HCEC 1CT (cell line): ENCODE measurements at regions not wholly inside any gene's neighbourhood (a gene's known extent, or its start where the extent isn't known, plus 50 kb on each side); places are given as distances from the start of the nearest gene placed in this dataset.

ENCODE experiments used
- DNase-seq: peaks from one replicate; pipeline ENCODE4 v3.0.0-alpha.2; 2017

DNA sequence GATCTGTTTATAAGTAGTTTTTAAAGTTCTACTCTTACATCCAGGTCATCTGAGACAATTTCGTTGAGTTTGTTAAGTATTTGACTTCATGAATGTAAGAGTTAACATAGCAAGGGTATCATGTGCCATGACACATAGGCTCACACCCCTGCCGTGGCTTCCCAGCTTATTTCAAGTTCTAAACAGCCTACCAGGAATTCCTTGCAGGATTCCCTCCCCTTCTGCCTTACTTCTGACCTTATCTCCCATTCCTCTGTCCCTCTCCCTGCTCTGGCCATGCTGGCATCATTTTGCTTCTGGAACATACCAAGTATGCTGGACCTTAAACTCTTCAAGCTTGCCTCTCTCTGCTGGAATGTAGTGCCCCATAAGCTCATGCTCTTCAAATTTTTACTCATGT is 369.9 kb upstream of the PCDH7 start:
- DNase-seq = no peak

DNA sequence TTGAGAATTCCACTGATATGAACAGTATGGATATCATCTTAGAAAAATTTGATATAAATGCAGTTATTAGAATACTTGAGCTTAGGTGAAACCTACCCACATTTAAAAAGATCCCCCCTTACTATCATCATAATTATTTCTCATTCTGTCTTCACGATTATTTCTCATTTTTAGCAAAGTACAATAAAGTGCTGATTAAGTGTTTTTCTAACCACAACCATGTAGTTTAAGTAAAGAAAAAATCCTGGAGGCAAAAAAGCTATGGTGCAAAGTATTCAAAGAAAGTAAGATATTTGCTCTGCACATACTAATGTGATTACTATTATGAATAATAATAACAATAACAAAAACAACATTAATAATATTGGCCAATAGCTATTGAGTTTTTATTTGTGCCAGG is 365.6 kb upstream of the PCDH7 start:
- DNase-seq = no peak

DNA sequence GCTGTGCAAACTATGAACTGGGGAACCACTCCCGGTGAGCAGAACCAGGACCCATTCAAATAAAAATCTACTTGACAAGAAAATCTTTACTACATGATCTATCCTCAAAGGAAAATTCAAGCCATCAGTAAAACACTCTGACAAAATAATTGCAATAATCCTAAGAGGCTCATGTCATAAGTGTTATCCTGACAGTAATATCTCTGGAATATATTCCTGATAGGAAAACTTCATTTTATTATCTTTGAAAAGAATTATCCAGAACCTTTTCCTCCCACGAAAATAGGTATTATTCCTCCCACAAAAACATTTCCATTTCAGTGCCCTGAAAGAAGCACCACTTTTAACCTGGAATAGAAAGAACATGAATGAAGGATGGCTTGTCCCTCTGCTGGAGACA is 357.7 kb upstream of the PCDH7 start:
- no peak for DNase-seq

DNA sequence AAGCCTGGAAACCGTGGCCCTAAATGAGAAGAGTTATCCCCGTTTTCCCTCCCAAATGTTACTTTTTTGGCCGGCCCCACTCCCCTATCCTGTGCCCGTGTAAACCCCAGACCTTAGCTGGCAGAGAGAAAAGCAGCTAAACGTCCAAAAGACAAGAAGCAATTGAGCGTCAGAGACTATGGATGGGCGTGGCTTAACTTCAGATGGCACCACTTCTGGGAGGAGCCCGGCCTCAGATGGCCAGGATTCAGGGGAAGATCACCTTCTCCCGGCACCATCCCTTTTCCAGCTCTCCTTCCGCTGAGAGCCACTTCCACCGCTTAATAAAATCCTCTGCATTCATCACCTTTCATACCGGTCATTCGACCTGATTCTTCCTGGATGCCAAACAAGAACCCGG is 350.1 kb upstream of the PCDH7 start:
- DNase-seq = no peak

DNA sequence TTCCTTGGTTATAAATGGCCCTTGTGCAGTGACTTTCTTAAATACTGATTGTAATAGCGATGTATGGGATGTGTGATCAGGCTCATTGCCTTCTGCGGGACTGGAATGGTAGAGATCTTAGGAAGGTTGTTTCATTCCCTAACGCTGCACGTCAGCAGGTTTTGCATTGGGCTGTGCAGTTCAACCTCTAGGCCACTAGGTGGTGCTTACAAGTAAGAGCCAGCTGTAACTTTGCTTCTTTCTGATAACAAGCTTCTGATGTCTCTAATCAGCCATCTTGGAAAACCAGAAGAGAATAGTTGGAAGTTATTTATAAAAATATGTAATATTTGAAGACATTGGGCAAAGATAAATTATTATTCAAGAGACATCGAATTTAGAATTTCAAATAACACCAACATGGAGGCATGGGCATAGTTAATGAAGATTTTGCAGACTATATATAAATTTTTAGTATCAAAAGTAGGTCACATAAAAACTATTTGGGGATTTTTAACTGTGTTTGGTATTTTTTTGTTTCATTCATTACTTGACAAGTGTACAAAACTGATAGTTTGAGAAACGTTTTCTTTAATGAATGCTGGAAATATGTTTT is 339.7 kb upstream of the PCDH7 start:
- peak; percentile 41 for DNase-seq

DNA sequence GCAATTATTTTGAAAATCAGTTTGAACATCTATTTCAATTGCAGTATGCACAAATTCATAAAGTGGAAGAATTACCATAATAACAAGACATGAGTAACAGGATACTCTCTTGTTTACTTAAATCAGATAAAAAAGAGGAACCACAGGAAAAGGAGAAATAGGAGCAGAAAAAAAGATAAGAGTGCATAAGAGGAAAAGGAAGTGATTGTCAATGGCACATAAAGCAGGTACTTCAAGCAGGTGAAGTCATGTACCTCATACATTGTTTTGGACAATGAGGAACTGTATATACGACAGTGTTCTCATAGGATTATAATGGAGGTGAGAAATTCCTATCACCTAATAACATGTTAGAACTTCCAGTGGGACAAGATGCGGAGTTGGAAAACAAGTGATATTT is 334.5 kb upstream of the PCDH7 start:
- DNase-seq = no peak

DNA sequence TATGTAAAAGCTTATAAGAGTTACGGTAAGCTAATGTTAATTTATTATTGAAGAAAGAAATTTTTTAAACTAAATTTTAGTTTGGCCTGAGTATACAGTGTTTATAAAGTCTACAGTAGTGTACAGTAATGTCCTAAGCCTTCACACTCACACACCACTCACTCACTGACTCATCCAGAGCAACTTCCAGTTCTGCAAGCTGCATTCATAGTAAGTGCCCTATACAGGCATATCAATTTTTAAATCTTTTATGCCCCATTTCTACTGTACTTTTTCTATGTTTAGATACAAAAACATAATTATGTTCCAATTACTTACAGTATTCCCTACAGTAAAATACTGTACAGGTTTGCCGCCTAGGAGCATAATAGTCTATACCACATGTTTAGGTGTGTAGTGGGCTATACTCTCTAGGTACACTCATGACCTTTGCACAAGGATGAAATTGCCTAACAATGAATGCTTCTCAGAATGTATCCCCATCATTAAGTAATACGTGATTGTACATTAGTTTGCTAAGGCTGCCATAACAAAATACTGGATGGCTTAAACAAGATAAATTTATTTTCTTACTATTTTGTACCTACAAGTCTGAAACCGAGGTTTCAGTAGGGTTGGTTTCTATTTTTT is 333.8 kb upstream of the PCDH7 start:
- peak; percentile 15 for DNase-seq

DNA sequence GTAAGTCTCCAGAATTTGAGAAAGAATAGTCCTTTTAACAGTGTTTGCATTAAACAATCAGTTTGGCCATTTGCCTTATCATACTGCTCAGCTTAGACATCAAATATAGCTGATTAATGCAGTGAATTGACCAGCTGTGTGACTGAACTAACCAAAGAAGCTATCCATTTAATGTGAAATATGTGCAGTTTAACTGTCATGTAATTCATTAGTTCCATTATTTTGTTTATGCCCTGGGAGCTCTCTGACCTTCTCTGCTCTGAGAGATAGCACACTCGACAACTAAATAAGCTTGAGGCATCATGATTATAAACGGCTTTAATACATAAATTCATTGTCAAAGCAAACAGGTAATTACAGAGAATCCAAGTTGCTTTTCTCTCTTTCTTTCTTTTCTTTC is 324.3 kb upstream of the PCDH7 start:
- DNase-seq = no peak

DNA sequence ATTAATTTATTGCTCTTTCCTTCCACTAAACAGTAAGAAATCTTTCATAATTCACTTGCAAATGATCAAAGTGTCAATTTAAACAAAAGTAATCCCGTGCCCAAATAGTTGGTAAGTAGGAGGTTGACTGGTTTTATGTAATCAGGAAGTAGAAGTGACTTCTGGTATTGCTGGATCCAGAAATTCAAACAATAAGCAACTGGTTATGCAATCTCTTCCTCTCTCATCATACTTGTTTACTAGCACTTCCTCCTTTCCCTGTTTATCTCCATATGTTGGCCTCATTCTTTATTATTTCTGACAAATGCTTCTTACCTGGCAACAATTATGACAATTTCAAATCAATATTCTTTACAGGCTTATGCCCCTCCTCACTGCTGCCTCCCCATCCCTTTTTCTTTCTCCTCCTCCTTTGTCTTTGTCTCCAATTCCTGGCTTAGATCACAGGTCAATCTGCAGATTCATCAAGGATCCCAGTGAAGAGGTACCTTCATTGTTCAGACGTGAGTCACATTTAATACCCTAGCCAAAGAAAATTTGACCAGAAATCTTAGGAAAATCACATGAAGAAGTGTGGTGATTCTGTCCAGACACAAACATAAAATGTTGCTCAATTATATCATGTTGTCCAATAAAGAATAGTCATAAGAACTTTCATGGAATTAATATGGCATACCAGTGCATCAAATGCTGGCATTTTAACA is 323.2 kb upstream of the PCDH7 start:
- no peak for DNase-seq

DNA sequence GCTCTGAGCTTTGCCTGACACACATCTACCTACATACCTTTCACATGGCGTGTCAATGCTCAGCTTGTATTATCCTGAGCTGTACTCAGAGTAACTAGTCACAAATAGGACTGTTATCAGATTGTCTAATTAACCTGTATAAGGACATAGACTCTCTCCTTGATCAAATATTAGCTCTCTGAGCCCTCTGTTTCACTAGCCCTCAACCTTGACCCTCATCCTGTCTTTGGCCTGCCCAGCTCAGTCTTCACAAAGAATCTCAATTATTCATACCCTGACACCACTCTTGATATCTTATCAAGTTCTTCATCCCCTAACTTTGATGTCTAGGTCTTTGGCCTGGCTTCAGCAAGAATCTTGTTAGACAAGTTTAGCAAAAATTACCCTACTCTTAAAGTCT is 320.7 kb upstream of the PCDH7 start:
- DNase-seq = no peak

DNA sequence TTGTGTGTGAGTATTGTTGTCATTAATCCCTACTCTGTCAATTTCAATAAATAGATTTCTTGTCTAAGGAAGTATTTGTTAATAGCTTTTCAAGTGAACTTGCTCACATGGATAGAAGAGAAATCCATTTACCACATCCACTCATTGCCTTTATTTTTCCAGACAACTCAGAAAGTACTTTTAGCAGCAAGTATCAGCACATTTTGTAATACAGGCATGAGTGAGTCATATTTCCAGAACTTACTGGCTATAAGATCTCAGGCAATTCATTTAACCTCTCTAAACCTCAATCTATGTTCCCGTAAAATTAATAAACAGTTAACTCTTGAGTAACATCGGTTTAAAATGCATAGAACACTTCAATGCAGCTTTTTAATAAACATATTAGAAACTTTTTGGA is 317.9 kb upstream of the PCDH7 start:
- DNase-seq = no peak

DNA sequence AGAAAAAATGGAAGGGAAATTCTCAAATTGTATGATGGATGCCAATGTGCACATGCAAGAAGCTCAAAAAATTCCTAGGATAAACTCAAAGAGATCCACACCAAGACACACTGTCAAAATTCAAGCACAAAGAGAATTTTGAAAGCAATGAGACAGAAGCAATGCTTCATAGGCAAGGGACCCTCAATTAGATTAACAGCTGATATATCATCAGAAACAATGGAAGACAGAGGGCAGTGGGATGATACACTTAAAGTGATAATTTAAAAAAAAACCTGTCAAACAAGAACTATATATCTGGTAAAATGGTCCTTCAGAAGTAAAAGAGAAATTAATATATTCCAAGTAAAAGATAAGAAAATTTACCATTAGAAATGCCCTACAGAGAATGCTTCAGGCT is 306.3 kb upstream of the PCDH7 start:
- no peak for DNase-seq

DNA sequence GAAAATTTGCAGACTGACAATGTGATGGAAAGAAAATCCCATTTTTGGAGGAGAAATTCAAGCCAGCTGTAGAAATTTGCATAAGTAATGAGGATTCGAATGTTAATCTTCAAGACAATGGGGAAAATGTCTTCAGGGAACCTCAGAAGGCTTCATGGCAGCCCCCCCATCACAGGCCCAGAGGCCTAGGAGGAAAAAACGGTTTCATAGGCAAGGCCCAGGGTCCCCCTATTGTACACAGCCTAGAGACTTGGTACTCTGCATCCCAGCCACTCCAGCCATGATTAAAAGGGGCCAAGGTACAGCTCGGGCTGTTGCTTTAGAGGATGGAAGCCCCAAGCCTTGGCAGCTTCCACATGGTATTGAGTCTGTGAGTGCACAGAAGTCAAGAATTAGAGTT is 303.6 kb upstream of the PCDH7 start:
- DNase-seq = no peak

DNA sequence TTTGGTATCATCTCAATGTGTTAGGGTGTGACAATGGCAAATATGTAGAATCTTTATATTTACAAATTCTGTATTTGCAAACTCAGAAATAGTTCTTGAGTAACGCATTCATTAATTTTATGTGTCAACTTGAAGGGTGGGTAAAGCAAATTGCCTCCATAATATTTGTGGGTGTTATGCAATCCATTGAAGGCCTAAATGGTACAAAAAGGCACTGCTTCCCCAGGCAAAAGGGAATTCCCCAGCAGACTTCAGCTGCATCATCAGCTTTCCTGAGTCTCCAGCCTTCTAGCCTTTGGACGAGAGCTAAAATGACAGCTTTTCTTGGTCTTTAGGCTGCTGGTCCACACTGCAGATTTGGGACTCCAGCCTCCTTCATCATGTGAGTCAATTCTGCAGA is 292.2 kb upstream of the PCDH7 start:
- DNase-seq = no peak

DNA sequence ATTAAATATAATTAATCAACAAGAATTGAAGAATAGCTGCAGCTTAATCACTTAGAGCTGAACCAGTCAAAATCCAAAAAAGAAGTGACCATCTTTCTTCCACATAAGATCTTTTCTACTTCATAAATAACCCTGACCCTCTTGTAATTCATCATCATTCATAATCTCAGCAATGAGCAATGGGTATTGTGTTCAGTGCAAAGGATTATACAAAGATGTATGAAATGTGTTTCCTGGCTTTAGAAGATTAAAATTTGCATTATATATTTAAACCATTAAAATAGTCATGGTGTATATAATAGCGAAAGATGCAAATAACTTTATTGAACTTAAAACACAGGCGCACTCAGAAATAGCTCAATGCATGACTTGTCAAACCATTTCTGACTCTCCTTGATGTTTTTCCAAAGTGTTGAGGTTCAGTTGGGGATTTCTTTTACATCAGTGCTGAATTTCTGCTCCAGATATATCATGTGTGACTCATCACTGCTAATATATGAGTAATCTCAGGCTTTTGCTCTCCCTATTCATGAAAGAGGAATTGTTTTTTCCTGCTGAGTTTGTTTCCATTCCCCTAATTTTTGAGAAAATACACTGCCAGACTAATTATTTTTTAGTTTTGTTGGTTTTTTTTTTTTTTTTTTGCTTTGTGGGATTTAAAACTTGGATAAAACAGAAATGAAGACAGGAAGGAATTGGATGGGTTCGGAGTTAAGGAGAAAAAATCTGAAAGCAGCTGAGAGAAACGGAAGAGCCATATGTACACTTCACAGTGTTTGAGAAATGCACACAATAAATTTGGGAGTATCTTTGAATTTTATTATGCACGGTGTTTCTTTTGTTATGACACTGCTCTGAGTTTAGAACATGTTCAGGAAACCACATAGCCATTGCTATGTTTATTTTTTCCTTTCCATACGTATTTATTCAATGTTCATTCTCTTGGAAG is 290.1 kb upstream of the PCDH7 start:
- peak; percentile 39 for DNase-seq

DNA sequence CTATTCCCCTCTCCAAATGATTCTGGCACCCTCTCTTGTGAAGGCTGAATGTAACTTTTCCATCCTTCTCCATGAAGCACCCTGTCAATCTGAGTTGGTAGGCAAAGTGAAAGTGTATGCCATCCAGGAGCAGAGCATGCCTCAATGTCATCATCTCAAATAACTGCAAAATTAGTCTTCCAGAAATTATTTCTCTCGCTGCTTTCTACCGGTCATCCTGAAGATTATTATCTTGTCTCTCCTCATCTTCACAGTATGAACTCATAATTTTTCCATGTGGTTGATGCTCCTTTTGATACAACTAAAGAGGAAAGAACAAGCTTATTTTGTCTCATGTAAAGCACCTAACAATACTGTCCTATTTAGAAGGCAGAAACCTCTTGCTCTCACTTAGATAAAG is 285.5 kb upstream of the PCDH7 start:
- no peak for DNase-seq

DNA sequence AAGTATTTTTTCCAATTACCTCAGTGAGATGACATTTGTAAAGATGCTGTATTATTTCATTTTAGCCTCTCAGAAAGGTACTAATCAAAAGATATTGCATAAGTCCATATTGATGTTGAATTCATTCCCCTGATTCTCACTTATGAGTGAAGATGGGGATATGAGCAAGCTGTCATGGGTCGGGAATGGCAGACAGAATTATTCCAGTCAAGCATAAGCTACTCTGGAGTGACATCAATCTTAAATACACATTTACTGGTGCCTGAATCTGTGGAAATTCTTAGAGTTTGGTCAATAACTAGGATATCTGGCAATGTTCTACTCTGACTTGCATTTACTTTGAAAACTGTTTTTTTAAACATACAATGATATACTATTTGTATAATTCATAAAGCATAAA is 283.8 kb upstream of the PCDH7 start:
- DNase-seq = no peak

DNA sequence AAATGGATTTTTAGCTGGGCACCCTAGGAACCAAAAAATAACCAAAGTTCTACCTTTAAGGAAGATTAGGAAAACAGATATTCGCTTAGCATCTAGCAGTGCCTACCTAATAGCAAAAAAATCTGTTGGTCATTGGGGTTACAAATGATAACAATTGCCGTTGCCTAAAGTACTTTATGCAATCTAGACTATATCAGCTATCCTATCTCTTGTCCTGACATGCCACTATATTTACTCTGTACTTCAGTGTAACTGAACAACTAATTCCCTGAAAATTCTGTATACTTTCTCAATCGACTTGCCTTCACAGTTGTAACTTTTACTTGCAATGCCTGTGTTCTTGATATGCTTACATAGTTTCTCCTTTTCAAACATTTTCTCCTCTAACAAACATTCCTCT is 282.9 kb upstream of the PCDH7 start:
- no peak for DNase-seq

DNA sequence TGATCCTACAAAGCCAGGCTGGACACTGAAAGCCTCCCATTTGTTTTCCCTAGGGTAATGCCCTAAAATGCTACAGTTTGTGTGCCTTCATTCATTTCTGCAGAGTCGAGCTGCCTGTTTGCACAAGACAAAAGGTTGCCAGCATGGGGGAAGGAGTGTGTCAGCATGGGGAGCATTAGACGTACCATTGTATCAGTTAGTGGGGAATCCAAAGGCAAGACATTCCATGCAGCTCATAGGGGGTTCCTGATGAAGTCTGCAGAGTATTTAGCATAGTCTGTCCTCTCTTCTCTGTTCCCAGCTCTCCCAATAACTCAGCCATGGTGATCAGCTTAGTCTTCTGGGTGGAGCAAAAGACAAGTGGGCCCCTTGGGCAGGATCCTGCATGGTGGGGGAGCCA is 276.9 kb upstream of the PCDH7 start:
- no peak for DNase-seq

DNA sequence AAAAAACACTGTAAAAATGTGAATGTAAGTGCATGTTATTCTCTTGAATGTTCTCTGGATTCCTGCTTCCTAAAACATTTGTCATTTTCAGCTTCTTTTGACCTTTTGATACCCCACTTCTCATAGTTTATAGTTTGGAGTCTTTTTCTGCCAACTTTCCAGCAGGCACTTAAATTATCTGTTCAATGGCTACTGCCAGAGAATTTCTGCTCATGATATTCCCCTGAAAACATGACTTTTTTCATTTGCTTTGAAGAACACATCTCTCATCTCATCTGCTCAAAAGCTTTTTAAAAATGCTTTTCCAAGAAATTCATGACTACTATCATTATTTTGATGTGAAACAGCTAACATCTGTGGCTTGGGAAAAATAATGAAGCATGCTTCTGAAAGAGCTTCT is 269.7 kb upstream of the PCDH7 start:
- no peak for DNase-seq

DNA sequence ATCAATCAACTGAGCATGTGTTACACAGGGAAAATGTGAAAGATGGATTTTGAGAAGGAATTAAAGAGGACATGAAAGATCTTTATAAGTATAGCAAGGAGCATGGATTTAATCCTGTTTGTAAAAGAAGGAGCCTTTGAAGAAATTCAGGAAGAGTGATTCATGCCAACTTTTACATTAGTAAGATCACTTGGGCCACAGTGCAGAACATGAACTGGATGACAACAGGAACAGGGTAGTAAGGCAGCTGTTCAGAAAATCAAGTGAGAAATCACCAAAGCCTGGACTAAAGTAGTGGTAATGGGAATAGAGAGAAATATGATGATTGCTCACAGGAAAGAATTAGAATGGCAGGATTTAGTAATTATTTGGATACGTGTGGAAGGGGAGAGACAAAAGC is 265.7 kb upstream of the PCDH7 start:
- DNase-seq = no peak

DNA sequence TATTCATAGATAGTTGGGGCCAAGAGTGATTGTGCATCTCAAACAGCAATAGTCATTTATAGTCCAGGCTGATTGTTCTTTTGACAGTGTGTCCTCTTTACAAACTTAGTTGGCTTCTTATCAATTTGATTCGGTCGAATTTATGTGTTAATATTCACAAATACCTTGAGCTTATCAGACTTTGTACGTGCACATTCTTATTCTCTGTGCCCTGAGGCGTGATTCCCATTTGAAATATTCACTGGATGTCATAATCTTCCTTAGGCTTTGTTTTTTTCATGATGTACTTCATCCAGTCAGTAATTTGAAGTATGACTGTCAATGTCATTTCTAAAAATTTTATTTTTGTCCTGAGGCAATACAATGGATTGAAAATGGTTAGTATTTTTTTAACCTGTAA is 263.5 kb upstream of the PCDH7 start:
- DNase-seq = no peak

DNA sequence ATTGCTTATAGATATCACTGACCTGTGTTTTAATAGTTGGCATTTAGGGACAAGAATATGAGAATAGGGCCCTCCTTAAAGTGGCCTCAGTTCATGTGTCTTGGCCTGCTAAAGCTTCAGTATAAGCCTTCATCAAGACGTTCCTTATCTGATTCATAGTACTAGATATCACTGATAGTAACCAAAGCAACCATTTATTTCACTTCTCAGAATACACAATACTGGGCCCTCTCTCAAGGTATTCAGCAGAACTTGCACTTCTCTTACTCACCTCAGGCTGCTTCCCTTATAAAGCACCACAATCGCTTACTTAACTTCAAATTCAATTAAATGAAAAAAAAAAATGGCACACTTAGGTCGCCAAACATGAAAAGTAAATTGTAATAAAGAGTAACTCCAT is 259.4 kb upstream of the PCDH7 start:
- DNase-seq = no peak

DNA sequence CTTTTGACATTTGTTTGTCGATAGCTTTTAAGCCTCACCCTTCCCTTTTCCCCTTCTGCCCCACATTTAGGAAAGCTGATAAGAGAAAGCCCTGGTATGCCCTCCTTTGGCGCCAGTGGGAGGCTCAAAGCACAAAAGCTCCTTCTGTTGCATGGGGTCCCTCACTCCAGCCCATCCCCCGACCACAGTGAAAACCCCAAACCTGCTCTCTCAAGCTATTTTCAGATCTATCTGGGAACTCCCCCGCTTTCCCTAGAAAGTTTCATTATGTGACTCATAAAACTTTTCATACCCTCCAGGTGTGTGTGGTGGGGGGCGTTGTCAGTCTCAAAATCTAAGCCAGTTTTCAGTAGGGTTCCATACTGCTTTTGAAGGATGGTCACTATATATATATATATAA is 259.0 kb upstream of the PCDH7 start:
- no peak for DNase-seq
